ENCODE measurements at regions not wholly inside any gene's neighbourhood (a gene's known extent, or its start where the extent isn't known, plus 50 kb on each side); places are given as distances from the start of the nearest gene placed in this dataset.
"Not testable (repeated sequence)": the region's sequence is repeated elsewhere in the genome, so short reads cannot be mapped to it uniquely, and the experiment has no call there.

GRCh38 chr11:8774916-8775315 is 92.3 kb downstream of the RPL27A start:
- H3K27ac ChIP-seq (ENCODE audit: low read length); H3K4me1 ChIP-seq (ENCODE audit: insufficient read depth, low read length); H3K9me3 ChIP-seq (ENCODE audit: insufficient read depth, low read depth, low read length); H3K27me3 ChIP-seq (ENCODE audit: insufficient read depth, low read length); H3K36me3 ChIP-seq (ENCODE audit: insufficient read depth, low read depth, low read length); H3K4me3 ChIP-seq (ENCODE audit: low read length); H3K9ac ChIP-seq (ENCODE audit: low read depth, low read length): not testable (repeated sequence)

DNA sequence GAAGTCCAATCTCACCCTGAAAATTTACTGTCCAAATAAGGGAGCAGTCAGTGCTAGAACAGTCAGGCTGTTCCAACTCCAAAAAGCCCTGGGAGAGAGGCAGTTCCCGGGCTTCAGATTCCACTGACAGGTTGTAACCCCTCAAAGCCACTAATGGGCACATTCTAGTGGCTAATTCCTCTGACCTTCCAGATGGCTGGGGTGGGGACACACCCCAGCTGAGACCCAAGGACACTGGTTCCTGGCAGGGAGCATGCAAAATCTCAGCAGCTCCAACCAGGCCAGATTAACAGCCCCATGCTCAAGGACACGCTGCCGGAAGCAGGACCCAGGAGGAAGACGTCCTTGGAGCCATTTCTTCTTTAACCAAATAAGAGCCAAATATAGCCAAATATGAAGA is 92.7 kb downstream of the RPL27A start:
- H3K9ac ChIP-seq (ENCODE audit: low read depth, low read length) = no peak overlapping the region
- no peaks in the 10 kb centered on the region for H3K27me3 ChIP-seq (ENCODE audit: insufficient read depth, low read length)
- no peak overlapping the region for H3K27ac ChIP-seq (ENCODE audit: low read length)
- H3K4me1 ChIP-seq (ENCODE audit: insufficient read depth, low read length) = no peaks in the 10 kb centered on the region
- no peak overlapping the region for H3K4me3 ChIP-seq (ENCODE audit: low read length)
- no peaks in the 10 kb centered on the region for H3K36me3 ChIP-seq (ENCODE audit: insufficient read depth, low read depth, low read length)
- no peaks in the 10 kb centered on the region for H3K9me3 ChIP-seq (ENCODE audit: insufficient read depth, low read depth, low read length)

DNA sequence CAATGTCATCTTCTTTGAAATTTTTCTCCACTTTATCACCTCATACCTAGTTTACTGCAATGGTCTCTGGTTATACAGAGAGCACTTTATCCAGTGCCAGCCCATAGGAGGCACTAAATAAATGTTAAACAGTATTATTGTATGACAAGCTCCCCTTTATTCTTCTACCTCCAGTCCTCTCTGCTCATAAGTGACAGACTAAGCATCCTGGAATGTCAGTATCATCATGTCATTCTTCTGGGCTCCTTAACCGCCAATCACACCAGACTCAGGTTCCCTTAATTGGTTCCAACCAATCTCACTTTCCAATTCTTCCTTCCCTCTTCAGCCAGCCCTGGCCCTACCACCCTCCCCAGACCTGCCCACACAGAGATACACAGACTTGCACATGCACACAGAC is 93.1 kb downstream of the RPL27A start:
- Histone ChIP-seq H3K27ac (ENCODE audit: low read length) (no peak overlapping the region), H3K9me3 (ENCODE audit: insufficient read depth, low read depth, low read length) (no peaks in the 10 kb centered on the region), H3K4me3 (ENCODE audit: low read length) (no peak overlapping the region), H3K27me3 (ENCODE audit: insufficient read depth, low read length) (no peaks in the 10 kb centered on the region), H3K4me1 (ENCODE audit: insufficient read depth, low read length) (no peaks in the 10 kb centered on the region), H3K9ac (ENCODE audit: low read depth, low read length) (no peak overlapping the region), H3K36me3 (ENCODE audit: insufficient read depth, low read depth, low read length) (no peaks in the 10 kb centered on the region)

DNA sequence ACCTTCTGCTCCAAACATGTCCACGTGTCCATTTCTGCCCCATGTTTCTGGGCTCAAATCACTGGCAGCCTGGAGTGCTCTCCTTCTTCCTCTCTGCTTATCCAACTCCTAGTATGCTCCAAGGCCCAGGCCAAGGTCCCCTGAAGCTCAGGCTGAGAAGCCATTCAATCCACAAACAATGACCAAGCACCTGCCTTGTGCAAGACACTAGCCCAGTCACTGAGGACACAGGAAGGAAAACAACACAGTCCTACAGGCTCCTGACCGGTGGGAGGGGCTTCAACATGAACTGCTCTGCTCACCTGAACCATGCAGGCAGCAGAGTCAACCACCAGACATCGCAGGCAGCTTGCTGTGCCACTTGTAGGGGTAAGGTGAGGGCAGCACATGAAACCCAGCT is 93.6 kb downstream of the RPL27A start:
- Histone ChIP-seq H3K9ac (ENCODE audit: low read depth, low read length) (no peak overlapping the region), H3K4me3 (ENCODE audit: low read length) (no peak overlapping the region), H3K9me3 (ENCODE audit: insufficient read depth, low read depth, low read length) (no peaks in the 10 kb centered on the region), H3K36me3 (ENCODE audit: insufficient read depth, low read depth, low read length) (no peaks in the 10 kb centered on the region), H3K27ac (ENCODE audit: low read length) (no peak overlapping the region), H3K4me1 (ENCODE audit: insufficient read depth, low read length) (no peaks in the 10 kb centered on the region), H3K27me3 (ENCODE audit: insufficient read depth, low read length) (no peaks in the 10 kb centered on the region)

DNA sequence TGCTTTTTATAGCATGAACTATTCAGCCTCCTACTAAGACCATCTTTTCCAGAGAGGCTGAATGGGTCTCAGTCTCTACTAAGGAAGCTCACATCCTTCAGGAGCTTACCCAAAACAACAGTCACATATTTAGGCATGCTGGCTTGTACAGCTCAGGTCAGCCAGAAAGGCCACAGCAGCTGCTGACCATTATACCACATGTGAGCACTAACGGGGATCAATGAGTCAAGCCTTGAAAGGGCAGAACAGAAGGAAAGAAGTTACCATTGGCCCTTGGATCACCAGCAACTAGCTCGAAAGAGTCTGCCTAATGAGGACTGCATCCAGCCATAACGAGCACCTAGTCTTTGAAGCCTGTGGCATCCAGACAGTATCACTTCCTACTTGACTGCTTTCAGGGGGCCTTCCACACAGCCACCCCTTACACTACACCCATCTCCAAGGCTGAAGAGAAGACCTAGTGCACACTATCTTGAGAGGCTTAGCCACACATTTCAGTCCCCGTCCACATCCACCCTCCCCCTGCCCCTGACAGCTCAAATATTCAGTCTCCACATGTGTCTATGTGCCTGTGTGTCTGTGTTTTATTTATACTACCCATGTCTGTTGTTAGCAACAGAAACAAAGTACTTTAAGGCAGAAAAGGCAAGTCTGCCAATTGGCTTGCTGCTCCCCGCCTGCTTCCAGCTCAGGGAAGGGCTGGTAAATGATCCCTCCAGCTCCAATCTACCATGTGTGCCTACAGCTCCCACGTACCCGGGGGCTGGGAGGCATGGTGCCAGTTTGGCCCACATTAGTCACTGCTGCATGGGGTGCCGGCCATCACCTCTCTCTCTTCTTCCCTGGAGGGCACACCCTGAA is 95.5 kb downstream of the RPL27A start:
- Histone ChIP-seq H3K27me3 (ENCODE audit: insufficient read depth, low read length) (no peaks in the 10 kb centered on the region), H3K27ac (ENCODE audit: low read length) (no peak overlapping the region), H3K4me1 (ENCODE audit: insufficient read depth, low read length) (no peaks in the 10 kb centered on the region), H3K36me3 (ENCODE audit: insufficient read depth, low read depth, low read length) (no peaks in the 10 kb centered on the region), H3K9ac (ENCODE audit: low read depth, low read length) (no peak overlapping the region), H3K4me3 (ENCODE audit: low read length) (no peak overlapping the region), H3K9me3 (ENCODE audit: insufficient read depth, low read depth, low read length) (no peaks in the 10 kb centered on the region)

GRCh38 chr11:8779107-8779506 is 96.5 kb downstream of the RPL27A start:
- Histone ChIP-seq H3K4me1 (ENCODE audit: insufficient read depth, low read length) (no peaks in the 10 kb centered on the region), H3K4me3 (ENCODE audit: low read length) (no peak overlapping the region), H3K36me3 (ENCODE audit: insufficient read depth, low read depth, low read length) (no peaks in the 10 kb centered on the region), H3K9ac (ENCODE audit: low read depth, low read length) (no peak overlapping the region), H3K27me3 (ENCODE audit: insufficient read depth, low read length) (no peaks in the 10 kb centered on the region), H3K27ac (ENCODE audit: low read length) (no peak overlapping the region), H3K9me3 (ENCODE audit: insufficient read depth, low read depth, low read length) (no peaks in the 10 kb centered on the region)

- H3K9me3 ChIP-seq (ENCODE audit: insufficient read depth, low read depth, low read length) = no peaks in the 10 kb centered on the region
- H3K36me3 ChIP-seq (ENCODE audit: insufficient read depth, low read depth, low read length) = no peaks in the 10 kb centered on the region
- H3K4me3 ChIP-seq (ENCODE audit: low read length) = no peak overlapping the region
- H3K27ac ChIP-seq (ENCODE audit: low read length) = no peak overlapping the region
- no peaks in the 10 kb centered on the region for H3K27me3 ChIP-seq (ENCODE audit: insufficient read depth, low read length)
- H3K9ac ChIP-seq (ENCODE audit: low read depth, low read length) = no peak overlapping the region
- no peaks in the 10 kb centered on the region for H3K4me1 ChIP-seq (ENCODE audit: insufficient read depth, low read length)
Observed at GRCh38 chr11:8779732-8780131, 97.1 kb downstream of the RPL27A start.

- Histone ChIP-seq H3K27me3 (ENCODE audit: insufficient read depth, low read length) (no peaks in the 10 kb centered on the region), H3K9ac (ENCODE audit: low read depth, low read length) (no peak overlapping the region), H3K9me3 (ENCODE audit: insufficient read depth, low read depth, low read length) (no peaks in the 10 kb centered on the region), H3K4me3 (ENCODE audit: low read length) (no peak overlapping the region), H3K36me3 (ENCODE audit: insufficient read depth, low read depth, low read length) (no peaks in the 10 kb centered on the region), H3K27ac (ENCODE audit: low read length) (no peak overlapping the region), H3K4me1 (ENCODE audit: insufficient read depth, low read length) (peaks cover 7% of the 10 kb centered on the region; the same call in 1 of the 2 replicates)
Observed at GRCh38 chr11:8784954-8785353, 102.4 kb downstream of the RPL27A start.

GRCh38 chr11:8785457-8785856 is 102.9 kb downstream of the RPL27A start:
- H3K36me3 ChIP-seq (ENCODE audit: insufficient read depth, low read depth, low read length) = no peaks in the 10 kb centered on the region
- no peaks in the 10 kb centered on the region for H3K27me3 ChIP-seq (ENCODE audit: insufficient read depth, low read length)
- no peak overlapping the region for H3K27ac ChIP-seq (ENCODE audit: low read length)
- peaks cover 7% of the 10 kb centered on the region; the same call in 1 of the 2 replicates for H3K4me1 ChIP-seq (ENCODE audit: insufficient read depth, low read length)
- no peak overlapping the region for H3K9ac ChIP-seq (ENCODE audit: low read depth, low read length)
- H3K9me3 ChIP-seq (ENCODE audit: insufficient read depth, low read depth, low read length) = no peaks in the 10 kb centered on the region
- H3K4me3 ChIP-seq (ENCODE audit: low read length) = no peak overlapping the region

GRCh38 chr11:8785998-8786397 is 103.4 kb downstream of the RPL27A start:
- no peaks in the 10 kb centered on the region for H3K9me3 ChIP-seq (ENCODE audit: insufficient read depth, low read depth, low read length)
- H3K9ac ChIP-seq (ENCODE audit: low read depth, low read length) = no peak overlapping the region
- H3K4me1 ChIP-seq (ENCODE audit: insufficient read depth, low read length) = peaks cover 7% of the 10 kb centered on the region; the same call in 1 of the 2 replicates
- H3K36me3 ChIP-seq (ENCODE audit: insufficient read depth, low read depth, low read length) = no peaks in the 10 kb centered on the region
- H3K4me3 ChIP-seq (ENCODE audit: low read length) = no peak overlapping the region
- H3K27ac ChIP-seq (ENCODE audit: low read length) = no peak overlapping the region
- no peaks in the 10 kb centered on the region for H3K27me3 ChIP-seq (ENCODE audit: insufficient read depth, low read length)

DNA sequence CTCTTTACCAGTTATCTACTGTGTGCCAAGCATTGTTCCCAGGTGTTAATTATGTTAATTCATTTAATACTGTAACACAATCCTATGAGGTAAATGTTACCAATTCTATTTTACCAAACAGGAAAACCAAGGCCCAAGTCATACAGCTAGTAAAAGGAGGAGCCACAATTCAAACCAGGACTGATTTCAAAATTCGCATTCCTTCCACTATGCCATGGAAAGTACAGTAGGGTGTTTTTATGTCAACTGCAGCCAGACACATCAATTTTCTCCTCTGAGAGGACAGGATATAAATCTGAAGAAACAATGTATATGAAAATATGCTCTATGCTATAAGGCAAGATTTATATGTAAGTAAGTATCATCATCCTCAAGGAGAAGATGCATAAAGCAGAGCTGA is 104.3 kb downstream of the RPL27A start:
- Histone ChIP-seq H3K9ac (ENCODE audit: low read depth, low read length) (no peak overlapping the region), H3K9me3 (ENCODE audit: insufficient read depth, low read depth, low read length) (no peaks in the 10 kb centered on the region), H3K27me3 (ENCODE audit: insufficient read depth, low read length) (no peaks in the 10 kb centered on the region), H3K27ac (ENCODE audit: low read length) (no peak overlapping the region), H3K4me1 (ENCODE audit: insufficient read depth, low read length) (peaks cover 7% of the 10 kb centered on the region; the same call in 1 of the 2 replicates), H3K36me3 (ENCODE audit: insufficient read depth, low read depth, low read length) (no peaks in the 10 kb centered on the region), H3K4me3 (ENCODE audit: low read length) (no peak overlapping the region)

DNA sequence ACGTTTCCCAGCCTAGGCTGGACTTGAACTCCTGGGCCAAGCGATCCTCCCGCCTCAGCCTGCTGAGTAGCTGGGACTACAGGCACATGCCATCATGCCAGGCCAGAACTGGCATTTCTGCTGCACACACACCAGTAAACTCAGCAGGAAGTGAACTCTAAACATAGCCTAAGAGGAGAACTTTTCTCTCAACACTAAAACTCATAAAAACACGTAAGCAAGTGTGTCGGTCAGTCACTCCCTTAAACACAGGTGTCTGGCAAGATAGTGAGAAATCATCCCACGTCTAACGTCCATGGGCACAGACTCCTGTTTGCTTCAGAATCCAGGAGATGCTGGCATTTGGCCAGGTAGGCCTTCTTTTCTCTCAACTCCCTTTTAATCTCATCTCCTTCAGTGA is 104.8 kb downstream of the RPL27A start:
- no peak overlapping the region for H3K4me3 ChIP-seq (ENCODE audit: low read length)
- no peaks in the 10 kb centered on the region for H3K36me3 ChIP-seq (ENCODE audit: insufficient read depth, low read depth, low read length)
- H3K27ac ChIP-seq (ENCODE audit: low read length) = no peak overlapping the region
- H3K27me3 ChIP-seq (ENCODE audit: insufficient read depth, low read length) = no peaks in the 10 kb centered on the region
- peaks cover 7% of the 10 kb centered on the region; the same call in 1 of the 2 replicates for H3K4me1 ChIP-seq (ENCODE audit: insufficient read depth, low read length)
- H3K9me3 ChIP-seq (ENCODE audit: insufficient read depth, low read depth, low read length) = no peaks in the 10 kb centered on the region
- no peak overlapping the region for H3K9ac ChIP-seq (ENCODE audit: low read depth, low read length)
